ENCODE measurements at regions not wholly inside any gene's neighbourhood (a gene's known extent, or its start where the extent isn't known, plus 50 kb on each side); places are given as distances from the start of the nearest gene placed in this dataset.

GRCh38 chr6:119626884-119627619 is 277.5 kb upstream of the MAN1A1 start:
- TF ChIP-seq SIN3A (IDR thresholded peaks at IDR 0.05; ENCODE audit: borderline replicate concordance, insufficient read depth, low read length) (no peak), TAF1 (IDR thresholded peaks at IDR 0.05; ENCODE audit: borderline replicate concordance, insufficient read depth, low read length) (no peak), FOXP2 (optimal IDR thresholded peaks at IDR 0.05; ENCODE audit: borderline replicate concordance, extremely low read depth, extremely low read length, insufficient read depth) (no peak), POLR2AphosphoS5 (IDR thresholded peaks at IDR 0.05; ENCODE audit: low read depth, low read length) (no peak), REST (IDR thresholded peaks at IDR 0.05; ENCODE audit: insufficient read depth in 1 of 2, low read depth in 2 of 2, low read length in 2 of 2) (no peak)

- TF ChIP-seq TAF1 (IDR thresholded peaks at IDR 0.05; ENCODE audit: borderline replicate concordance, insufficient read depth, low read length) = no peak
- no peak for TF ChIP-seq FOXP2 (optimal IDR thresholded peaks at IDR 0.05; ENCODE audit: borderline replicate concordance, extremely low read depth, extremely low read length, insufficient read depth)
- no peak for TF ChIP-seq SIN3A (IDR thresholded peaks at IDR 0.05; ENCODE audit: borderline replicate concordance, insufficient read depth, low read length)
- no peak for TF ChIP-seq REST (IDR thresholded peaks at IDR 0.05; ENCODE audit: insufficient read depth in 1 of 2, low read depth in 2 of 2, low read length in 2 of 2)
- TF ChIP-seq POLR2AphosphoS5 (IDR thresholded peaks at IDR 0.05; ENCODE audit: low read depth, low read length) = no peak
These were observed 271.4 kb upstream of the MAN1A1 start for GRCh38 chr6:119620846-119621555.

GRCh38 chr6:119614138-119614537 is 264.6 kb upstream of the MAN1A1 start:
- TF ChIP-seq SIN3A (IDR thresholded peaks at IDR 0.05; ENCODE audit: borderline replicate concordance, insufficient read depth, low read length) (no peak), REST (IDR thresholded peaks at IDR 0.05; ENCODE audit: insufficient read depth in 1 of 2, low read depth in 2 of 2, low read length in 2 of 2) (no peak), FOXP2 (optimal IDR thresholded peaks at IDR 0.05; ENCODE audit: borderline replicate concordance, extremely low read depth, extremely low read length, insufficient read depth) (no peak), POLR2AphosphoS5 (IDR thresholded peaks at IDR 0.05; ENCODE audit: low read depth, low read length) (no peak), TAF1 (IDR thresholded peaks at IDR 0.05; ENCODE audit: borderline replicate concordance, insufficient read depth, low read length) (no peak)

GRCh38 chr6:119612911-119613381 is 263.4 kb upstream of the MAN1A1 start:
- TF ChIP-seq REST (IDR thresholded peaks at IDR 0.05; ENCODE audit: insufficient read depth in 1 of 2, low read depth in 2 of 2, low read length in 2 of 2) (no peak), FOXP2 (optimal IDR thresholded peaks at IDR 0.05; ENCODE audit: borderline replicate concordance, extremely low read depth, extremely low read length, insufficient read depth) (no peak), SIN3A (IDR thresholded peaks at IDR 0.05; ENCODE audit: borderline replicate concordance, insufficient read depth, low read length) (no peak), POLR2AphosphoS5 (IDR thresholded peaks at IDR 0.05; ENCODE audit: low read depth, low read length) (no peak)

All from PFSK-1 (cell line).